K562 (cell line): ENCODE measurements at regions not wholly inside any gene's neighbourhood (a gene's known extent, or its start where the extent isn't known, plus 50 kb on each side); places are given as distances from the start of the nearest gene placed in this dataset.

Experiments
- ARID2 ChIP-seq: fragments of 450-650 bp; IDR thresholded peaks from 2 replicates; pipeline ENCODE4 v1.6.1; 2017; ENCODE audit warnings: antibody characterized with exemption, mild to moderate bottlenecking
- ATF4 ChIP-seq: fragments of 450-650 bp; formaldehyde crosslinking; IDR thresholded peaks from 2 replicates; pipeline ENCODE4 v1.4.0; 2022; ENCODE audit warnings: mild to moderate bottlenecking, moderate library complexity
- DMBX1 ChIP-seq: fragments of 250-450 bp; sonication (Bioruptor Pico); IDR thresholded peaks from 2 replicates; pipeline ENCODE4 v1.8.0; 2022; ENCODE audit warnings: inconsistent platforms, mild to moderate bottlenecking, moderate library complexity, borderline replicate concordance
- MAFG ChIP-seq: fragments of 450-650 bp; conservative IDR thresholded peaks from 2 replicates; pipeline ENCODE4 v1.6.1; 2016; ENCODE audit warnings: missing genetic modification characterization, missing compliant biosample characterization
- SP1 ChIP-seq: sonication (generic); formaldehyde crosslinking; IDR thresholded peaks from 2 replicates; pipeline ENCODE4 v1.8.1; 2022; ENCODE audit warnings: mild to moderate bottlenecking, missing genetic modification reagents
- SREBF2 ChIP-seq: sonication (generic); formaldehyde crosslinking; IDR thresholded peaks from 2 replicates; pipeline ENCODE4 v1.4.0; 2020; ENCODE audit warnings: mild to moderate bottlenecking, missing genetic modification reagents
- SRSF1 ChIP-seq: fragments of 200-400 bp; formaldehyde crosslinking; IDR thresholded peaks from 2 replicates; pipeline ENCODE4 v1.6.1; 2017; ENCODE audit warnings: mild to moderate bottlenecking, low read depth, low read length, moderate library complexity
- ZNF79 ChIP-seq: fragments of 250-450 bp; sonication (Bioruptor Pico); IDR thresholded peaks from 2 replicates; pipeline ENCODE4 v1.4.0; 2020; ENCODE audit warnings: low read depth, mild to moderate bottlenecking, moderate library complexity
- TF ChIP-seq, protein P1 (sequence below): fragments of 450-650 bp; IDR thresholded peaks from one replicate; pipeline ENCODE4 v1.6.1; 2018; ENCODE audit warnings: mild to moderate bottlenecking, moderate library complexity; ENCODE audit not compliant: partially characterized antibody
- TF ChIP-seq, protein P2 (sequence below): fragments of 450-650 bp; IDR thresholded peaks from 2 replicates; pipeline ENCODE4 v1.6.1; 2017; ENCODE audit warnings: antibody characterized with exemption, mild to moderate bottlenecking

GRCh38 chr6:56381801-56382251 is 134.4 kb upstream of the COL21A1 start (continued):
- TF ChIP-seq, protein P1, sequence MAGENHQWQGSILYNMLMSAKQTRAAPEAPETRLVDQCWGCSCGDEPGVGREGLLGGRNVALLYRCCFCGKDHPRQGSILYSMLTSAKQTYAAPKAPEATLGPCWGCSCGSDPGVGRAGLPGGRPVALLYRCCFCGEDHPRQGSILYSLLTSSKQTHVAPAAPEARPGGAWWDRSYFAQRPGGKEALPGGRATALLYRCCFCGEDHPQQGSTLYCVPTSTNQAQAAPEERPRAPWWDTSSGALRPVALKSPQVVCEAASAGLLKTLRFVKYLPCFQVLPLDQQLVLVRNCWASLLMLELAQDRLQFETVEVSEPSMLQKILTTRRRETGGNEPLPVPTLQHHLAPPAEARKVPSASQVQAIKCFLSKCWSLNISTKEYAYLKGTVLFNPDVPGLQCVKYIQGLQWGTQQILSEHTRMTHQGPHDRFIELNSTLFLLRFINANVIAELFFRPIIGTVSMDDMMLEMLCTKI, result no peak
- TF ChIP-seq ATF4 (CRISPR knock-in tag) (no peak), SP1 (no peak), SREBF2 (CRISPR knock-in tag) (no peak), SRSF1 (no peak), DMBX1 (CRISPR knock-in tag) (no peak), MAFG (tag) (no peak), ARID2 (no peak), ZNF79 (CRISPR knock-in tag) (no peak)
- TF ChIP-seq, protein P2, sequence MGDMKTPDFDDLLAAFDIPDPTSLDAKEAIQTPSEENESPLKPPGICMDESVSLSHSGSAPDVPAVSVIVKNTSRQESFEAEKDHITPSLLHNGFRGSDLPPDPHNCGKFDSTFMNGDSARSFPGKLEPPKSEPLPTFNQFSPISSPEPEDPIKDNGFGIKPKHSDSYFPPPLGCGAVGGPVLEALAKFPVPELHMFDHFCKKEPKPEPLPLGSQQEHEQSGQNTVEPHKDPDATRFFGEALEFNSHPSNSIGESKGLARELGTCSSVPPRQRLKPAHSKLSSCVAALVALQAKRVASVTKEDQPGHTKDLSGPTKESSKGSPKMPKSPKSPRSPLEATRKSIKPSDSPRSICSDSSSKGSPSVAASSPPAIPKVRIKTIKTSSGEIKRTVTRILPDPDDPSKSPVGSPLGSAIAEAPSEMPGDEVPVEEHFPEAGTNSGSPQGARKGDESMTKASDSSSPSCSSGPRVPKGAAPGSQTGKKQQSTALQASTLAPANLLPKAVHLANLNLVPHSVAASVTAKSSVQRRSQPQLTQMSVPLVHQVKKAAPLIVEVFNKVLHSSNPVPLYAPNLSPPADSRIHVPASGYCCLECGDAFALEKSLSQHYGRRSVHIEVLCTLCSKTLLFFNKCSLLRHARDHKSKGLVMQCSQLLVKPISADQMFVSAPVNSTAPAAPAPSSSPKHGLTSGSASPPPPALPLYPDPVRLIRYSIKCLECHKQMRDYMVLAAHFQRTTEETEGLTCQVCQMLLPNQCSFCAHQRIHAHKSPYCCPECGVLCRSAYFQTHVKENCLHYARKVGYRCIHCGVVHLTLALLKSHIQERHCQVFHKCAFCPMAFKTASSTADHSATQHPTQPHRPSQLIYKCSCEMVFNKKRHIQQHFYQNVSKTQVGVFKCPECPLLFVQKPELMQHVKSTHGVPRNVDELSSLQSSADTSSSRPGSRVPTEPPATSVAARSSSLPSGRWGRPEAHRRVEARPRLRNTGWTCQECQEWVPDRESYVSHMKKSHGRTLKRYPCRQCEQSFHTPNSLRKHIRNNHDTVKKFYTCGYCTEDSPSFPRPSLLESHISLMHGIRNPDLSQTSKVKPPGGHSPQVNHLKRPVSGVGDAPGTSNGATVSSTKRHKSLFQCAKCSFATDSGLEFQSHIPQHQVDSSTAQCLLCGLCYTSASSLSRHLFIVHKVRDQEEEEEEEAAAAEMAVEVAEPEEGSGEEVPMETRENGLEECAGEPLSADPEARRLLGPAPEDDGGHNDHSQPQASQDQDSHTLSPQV, result no peak
